ENCODE measurements at regions not wholly inside any gene's neighbourhood (a gene's known extent, or its start where the extent isn't known, plus 50 kb on each side); places are given as distances from the start of the nearest gene placed in this dataset.

GRCh38 chr18:22084547-22084946, 84.8 kb upstream of the GATA6 start:
- Histone ChIP-seq H3K23ac (ENCODE audit: low read depth, low read length) (no peak overlapping the region), H3K27me3 (ENCODE audit: control insufficient read depth, insufficient read depth, low read length) (peaks cover 26% of the 10 kb centered on the region), H2BK20ac (ENCODE audit: low read depth, low read length) (no peak overlapping the region), H2BK15ac (ENCODE audit: low read depth, low read length) (no peak overlapping the region), H3K79me1 (ENCODE audit: low read depth in 1 of 2, low read length in 2 of 2) (no peaks in the 10 kb centered on the region), H3K4me3 (ENCODE audit: insufficient read depth, low read depth, low read length) (no peak overlapping the region), H4K5ac (ENCODE audit: low read depth, low read length) (no peak overlapping the region), H4K8ac (ENCODE audit: low read depth in 2 of 2, low read length in 2 of 2) (no peak overlapping the region), H3K9me1 (ENCODE audit: insufficient read depth, low read length) (no peaks in the 10 kb centered on the region), H2AK9ac (replicated peaks; ENCODE audit: low read depth, low read length, poor library complexity) (no peak overlapping the region), H2AFZ (replicated peaks; ENCODE audit: low read length, poor library complexity) (no peak overlapping the region), H3K27ac (ENCODE audit: insufficient read depth, low read length) (no peak overlapping the region), H3K9ac (ENCODE audit: low read depth, low read length) (no peak overlapping the region), H3K14ac (replicated peaks; ENCODE audit: low read depth, low read length) (no peak overlapping the region), H3K56ac (ENCODE audit: extremely low read depth, insufficient read depth, low read length) (no peak overlapping the region), H3K36me3 (ENCODE audit: control insufficient read depth, insufficient read depth, low read length) (no peaks in the 10 kb centered on the region), H2BK120ac (ENCODE audit: low read depth, low read length) (no peak overlapping the region), H3K4me1 (ENCODE audit: control insufficient read depth, insufficient read depth, low read length) (no peaks in the 10 kb centered on the region), H3K4me2 (ENCODE audit: low read depth, low read length) (no peak overlapping the region), H3K9me3 (ENCODE audit: control insufficient read depth, insufficient read depth, low read length) (0 out of 2 replicates have a peak, but pooled peaks cover 2% of the 10 kb centered on the region), H4K91ac (ENCODE audit: insufficient read depth, low read depth, low read length) (no peak overlapping the region), H3K4ac (ENCODE audit: low read depth, low read length) (no peak overlapping the region), H3K18ac (ENCODE audit: low read depth, low read length) (no peak overlapping the region), H2BK5ac (ENCODE audit: low read depth, low read length, poor library complexity, severe bottlenecking) (no peak overlapping the region), H2AK5ac (ENCODE audit: low read depth, low read length) (no peak overlapping the region), H4K20me1 (ENCODE audit: insufficient read depth, low read length) (no peaks in the 10 kb centered on the region)
- intact Hi-C loops (cut with micrococcal nuclease) (no loop called here), dilution Hi-C loops (cut with HindIII; ENCODE audit: low sequenced_read_pairs, unreplicated experiment) (no loop called here), in situ Hi-C loops (cut with MboI; ENCODE audit: low sequenced_read_pairs) (no loop called here)
- no TSS peak for BruUV-seq (replicated peaks)
- WGBS, 2 experiments (ENCODE audit: extremely low coverage in 2 of 2, insufficient read length in 1 of 2), result 50% methylated on average over 7 of the region's 13 CpGs; no CpG with 5 or more reads in 1 of the 2 experiments
- ChIA-PET CTCF (no interaction called here), POLR2A (ENCODE audit: unreplicated experiment) (no interaction called here)
- no peak for ATAC-seq (ENCODE audit: low read depth)
- TF ChIP-seq MAFK (IDR thresholded peaks at IDR 0.05; ENCODE audit: low read depth, low read length), result no peak
- TF ChIP-seq ELK1 (IDR thresholded peaks at IDR 0.05; ENCODE audit: borderline replicate concordance, low read depth, low read length), result no peak
- TF ChIP-seq RAD21 (IDR thresholded peaks at IDR 0.05; ENCODE audit: low read length), result no peak
- no peak for TF ChIP-seq SMC3 (IDR thresholded peaks at IDR 0.05; ENCODE audit: low read depth, low read length)
- TF ChIP-seq MXI1 (IDR thresholded peaks at IDR 0.05; ENCODE audit: borderline replicate concordance, low read depth, low read length), result no peak
- TF ChIP-seq CEBPB (IDR thresholded peaks at IDR 0.05; ENCODE audit: low read depth, low read length), result no peak
- no peak for TF ChIP-seq USF2 (IDR thresholded peaks at IDR 0.05; ENCODE audit: low read depth, low read length)
- TF ChIP-seq RCOR1 (IDR thresholded peaks at IDR 0.05; ENCODE audit: insufficient replicate concordance, low read length), result no peak
- no peak for TF ChIP-seq BHLHE40 (IDR thresholded peaks at IDR 0.05; ENCODE audit: low read depth, low read length)
- TF ChIP-seq RFX5 (IDR thresholded peaks at IDR 0.05; ENCODE audit: low read depth, low read length), result no peak
- no peak for TF ChIP-seq MAZ (IDR thresholded peaks at IDR 0.05; ENCODE audit: borderline replicate concordance, low read depth, low read length)
- TF ChIP-seq CHD1 (IDR thresholded peaks at IDR 0.05; ENCODE audit: low read depth, low read length), result no peak
- TF ChIP-seq FOS (IDR thresholded peaks at IDR 0.05; ENCODE audit: low read depth, low read length), result no peak
- no peak for DNase-seq

Data from IMR-90 (cell line).